Endodermal cell (in vitro differentiated cells): ENCODE measurements at regions not wholly inside any gene's neighbourhood (a gene's known extent, or its start where the extent isn't known, plus 50 kb on each side); places are given as distances from the start of the nearest gene placed in this dataset.

ENCODE experiments used
- DNase-seq: peaks from one replicate; pipeline ENCODE4 v3.0.0-alpha.2; 2017
- H3K27ac ChIP-seq: 2 replicates; pipeline ENCODE4 v1.5.1; 2013; ENCODE audit warnings: mild to moderate bottlenecking, low read depth, low read length, moderate library complexity
- H3K27me3 ChIP-seq: 2 replicates; pipeline ENCODE4 v1.6.1; 2013; ENCODE audit warnings: mild to moderate bottlenecking, low read length, moderate library complexity; ENCODE audit not compliant: insufficient read depth, control insufficient read depth, poor library complexity, severe bottlenecking
- H3K36me3 ChIP-seq: 2 replicates; pipeline ENCODE4 v1.7.0; 2013; ENCODE audit warnings: mild to moderate bottlenecking, low read length, moderate library complexity; ENCODE audit not compliant: control insufficient read depth, insufficient read depth
- H3K4me1 ChIP-seq: one replicate; pipeline ENCODE4 v1.7.0; 2013; ENCODE audit warnings: low read length; ENCODE audit not compliant: control insufficient read depth, insufficient read depth
- H3K4me3 ChIP-seq: 2 replicates; pipeline ENCODE4 v1.5.1; 2013; ENCODE audit warnings: mild to moderate bottlenecking, low read length, moderate library complexity
- H3K9ac ChIP-seq: 2 replicates; pipeline ENCODE4 v1.6.1; 2013; ENCODE audit warnings: mild to moderate bottlenecking, low read length, moderate library complexity; ENCODE audit not compliant: poor library complexity, severe bottlenecking; ENCODE audit errors: extremely low read depth
- H3K9me3 ChIP-seq: 2 replicates; pipeline ENCODE4 v1.6.1; 2013; ENCODE audit warnings: mild to moderate bottlenecking, low read length, moderate library complexity; ENCODE audit not compliant: control insufficient read depth
- H3K27ac Mint-ChIP-seq: 2 replicates; pipeline ENCODE4 v1.8.0; 2020; ENCODE audit warnings: mixed read lengths
- H3K27me3 Mint-ChIP-seq: 2 replicates; pipeline ENCODE4 v1.8.0; 2021; ENCODE audit warnings: mild to moderate bottlenecking, mixed read lengths; ENCODE audit not compliant: insufficient read depth
- H3K36me3 Mint-ChIP-seq: 2 replicates; pipeline ENCODE4 v1.8.0; 2020; ENCODE audit warnings: low read depth, mixed read lengths
- H3K4me1 Mint-ChIP-seq: 2 replicates; pipeline ENCODE4 v1.8.0; 2020; ENCODE audit warnings: mixed read lengths
- H3K4me3 Mint-ChIP-seq: 2 replicates; pipeline ENCODE4 v1.8.0; 2020; ENCODE audit warnings: mild to moderate bottlenecking, moderate library complexity, mixed read lengths
- H3K9me3 Mint-ChIP-seq: 2 replicates; pipeline ENCODE4 v1.8.0; 2020; ENCODE audit warnings: mild to moderate bottlenecking, mixed read lengths
- WGBS, 2 experiments: methylation state at CpG; one replicate each; pipeline versions ENCODE4 v1.1.5 to v1.1.7; 2013; ENCODE audit warnings: missing lambda C conversion rate in 2 of 2, mixed read lengths in 1 of 2; ENCODE audit not compliant: insufficient coverage in 1 of 2, insufficient read length in 1 of 2; 5-methylcytosine and 5-hydroxymethylcytosine counted together
- TF ChIP-seq, protein P1 (sequence below): fragments of 200-600 bp; sonication (generic); conservative IDR thresholded peaks from 2 replicates; pipeline ENCODE4 v1.5.0; 2021; ENCODE audit warnings: antibody characterized with exemption, mild to moderate bottlenecking

DNA sequence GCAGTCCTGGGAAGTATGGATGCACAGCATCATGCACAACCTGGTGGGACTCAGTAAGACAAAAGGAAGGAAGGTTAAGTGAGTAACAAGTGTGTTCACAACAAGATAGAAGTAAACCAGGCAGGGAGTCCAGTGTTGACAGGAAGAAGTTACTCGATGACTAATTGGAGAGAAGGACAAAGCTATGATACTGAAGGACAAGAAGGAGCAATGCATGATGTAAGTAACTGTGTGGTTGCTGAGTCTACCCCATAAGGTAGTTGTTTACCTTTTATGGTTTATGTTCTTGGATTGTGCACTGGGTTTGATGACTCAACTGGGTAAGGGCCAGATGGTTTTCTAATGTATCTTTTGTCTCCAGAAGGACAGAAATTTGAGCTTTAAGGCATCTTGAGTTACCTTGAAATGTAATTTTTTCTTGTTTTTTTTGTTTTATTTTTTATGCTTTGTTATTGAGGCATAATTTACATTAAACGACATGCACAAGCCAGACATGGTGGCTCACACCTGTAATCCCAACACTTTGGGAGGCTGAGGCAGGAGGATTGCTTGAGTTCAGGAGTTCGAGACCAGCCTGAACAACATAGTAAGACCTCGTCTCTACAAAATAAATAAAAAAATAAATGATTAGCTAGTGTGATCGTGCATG lies 89.2 kb upstream of the CAST start:
- no peak overlapping the region for H3K27ac Mint-ChIP-seq
- no peak for DNase-seq
- no peaks in the 10 kb centered on the region for H3K4me1 Mint-ChIP-seq
- H3K27ac ChIP-seq: no peak overlapping the region
- H3K9me3 Mint-ChIP-seq: no peaks in the 10 kb centered on the region
- peaks cover 3% of the 10 kb centered on the region for H3K27me3 Mint-ChIP-seq
- H3K4me3 ChIP-seq: no peak overlapping the region
- whole genome bisulfite sequencing, 2 experiments: 86 to 90% methylated on average over 3 to 5 of the region's 5 CpGs
- no peaks in the 10 kb centered on the region for H3K9me3 ChIP-seq
- no peaks in the 10 kb centered on the region for H3K27me3 ChIP-seq
- H3K36me3 ChIP-seq: no peaks in the 10 kb centered on the region
- no peak overlapping the region for H3K4me3 Mint-ChIP-seq
- H3K9ac ChIP-seq: no peak overlapping the region
- TF ChIP-seq, protein P1, sequence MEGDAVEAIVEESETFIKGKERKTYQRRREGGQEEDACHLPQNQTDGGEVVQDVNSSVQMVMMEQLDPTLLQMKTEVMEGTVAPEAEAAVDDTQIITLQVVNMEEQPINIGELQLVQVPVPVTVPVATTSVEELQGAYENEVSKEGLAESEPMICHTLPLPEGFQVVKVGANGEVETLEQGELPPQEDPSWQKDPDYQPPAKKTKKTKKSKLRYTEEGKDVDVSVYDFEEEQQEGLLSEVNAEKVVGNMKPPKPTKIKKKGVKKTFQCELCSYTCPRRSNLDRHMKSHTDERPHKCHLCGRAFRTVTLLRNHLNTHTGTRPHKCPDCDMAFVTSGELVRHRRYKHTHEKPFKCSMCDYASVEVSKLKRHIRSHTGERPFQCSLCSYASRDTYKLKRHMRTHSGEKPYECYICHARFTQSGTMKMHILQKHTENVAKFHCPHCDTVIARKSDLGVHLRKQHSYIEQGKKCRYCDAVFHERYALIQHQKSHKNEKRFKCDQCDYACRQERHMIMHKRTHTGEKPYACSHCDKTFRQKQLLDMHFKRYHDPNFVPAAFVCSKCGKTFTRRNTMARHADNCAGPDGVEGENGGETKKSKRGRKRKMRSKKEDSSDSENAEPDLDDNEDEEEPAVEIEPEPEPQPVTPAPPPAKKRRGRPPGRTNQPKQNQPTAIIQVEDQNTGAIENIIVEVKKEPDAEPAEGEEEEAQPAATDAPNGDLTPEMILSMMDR: no peak
- no peaks in the 10 kb centered on the region for H3K36me3 Mint-ChIP-seq
- no peaks in the 10 kb centered on the region for H3K4me1 ChIP-seq

DNA sequence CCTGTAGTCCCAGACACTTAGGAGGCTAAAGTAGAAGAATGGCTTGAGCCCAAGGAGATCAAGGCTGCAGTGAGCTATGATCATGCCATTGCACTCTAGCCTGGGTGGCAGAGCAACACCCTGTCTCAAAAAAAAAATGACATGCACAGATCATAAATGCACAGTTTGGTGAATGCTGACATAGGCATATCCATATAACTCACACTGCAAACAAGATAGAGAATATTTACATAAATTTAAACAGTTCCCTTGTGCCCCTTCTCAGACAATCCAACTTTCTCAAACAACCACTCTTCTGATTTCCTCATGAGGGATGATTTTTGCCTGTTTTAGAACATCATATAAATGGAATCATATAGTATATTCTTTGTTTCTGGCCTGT lies 88.7 kb upstream of the CAST start:
- Mint-ChIP-seq H3K27me3 (peaks cover 3% of the 10 kb centered on the region), H3K9me3 (no peaks in the 10 kb centered on the region), H3K36me3 (no peaks in the 10 kb centered on the region), H3K27ac (no peak overlapping the region), H3K4me3 (no peak overlapping the region), H3K4me1 (no peaks in the 10 kb centered on the region)
- Histone ChIP-seq H3K27ac (no peak overlapping the region), H3K4me1 (no peaks in the 10 kb centered on the region), H3K27me3 (no peaks in the 10 kb centered on the region), H3K9me3 (no peaks in the 10 kb centered on the region), H3K4me3 (no peak overlapping the region), H3K36me3 (no peaks in the 10 kb centered on the region), H3K9ac (no peak overlapping the region)
- TF ChIP-seq, protein P1: no peak
- no peak for DNase-seq

DNA sequence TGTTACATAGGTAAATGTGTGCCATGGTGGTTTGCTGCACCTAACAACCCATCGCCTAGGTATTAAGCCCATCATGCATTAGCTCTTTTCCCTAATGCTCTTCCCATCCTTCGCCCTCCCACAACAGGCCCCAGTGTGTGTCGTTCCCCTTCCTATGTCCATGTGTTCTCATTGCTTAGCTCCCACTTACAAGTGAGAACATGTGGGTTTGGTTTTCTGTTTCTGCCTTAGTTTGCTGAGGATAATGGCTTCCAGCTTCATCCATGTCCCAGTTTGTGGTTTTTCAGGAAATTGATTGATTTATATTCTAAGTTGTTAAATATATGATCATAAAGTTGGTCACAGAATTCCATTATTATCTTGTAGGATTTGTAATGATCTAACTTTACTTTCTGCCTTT lies 85.3 kb upstream of the CAST start:
- TF ChIP-seq, protein P1: no peak
- Mint-ChIP-seq H3K4me1 (no peaks in the 10 kb centered on the region), H3K4me3 (no peak overlapping the region), H3K9me3 (no peaks in the 10 kb centered on the region), H3K36me3 (no peaks in the 10 kb centered on the region), H3K27me3 (no peaks in the 10 kb centered on the region), H3K27ac (no peak overlapping the region)
- Histone ChIP-seq H3K27me3 (no peaks in the 10 kb centered on the region), H3K9ac (no peak overlapping the region), H3K36me3 (no peaks in the 10 kb centered on the region), H3K27ac (no peak overlapping the region), H3K9me3 (no peaks in the 10 kb centered on the region), H3K4me3 (no peak overlapping the region), H3K4me1 (no peaks in the 10 kb centered on the region)
- 100% methylated on average over 1 to 3 of the region's 3 CpGs for WGBS, 2 experiments
- no peak for DNase-seq
